DND-41 (cell line): ENCODE measurements at regions not wholly inside any gene's neighbourhood (a gene's known extent, or its start where the extent isn't known, plus 50 kb on each side); places are given as distances from the start of the nearest gene placed in this dataset.

ENCODE experiments used
- ATAC-seq: fragments of 200-7000 bp; cut with Tn5 transposase; 3 replicates; pipeline ENCODE4 v1.9.1; 2021; ENCODE audit warnings: low read depth; ENCODE audit not compliant: insufficient read depth
- DNase-seq: peaks from one replicate; pipeline ENCODE4 v3.0.0-alpha.2; 2020
- H2AFZ ChIP-seq: 2 replicates; pipeline ENCODE4 v1.6.0; 2012; ENCODE audit warnings: low read depth, low read length
- H3K27ac ChIP-seq: 2 replicates; pipeline ENCODE4 v1.5.1; 2012; ENCODE audit warnings: low read length, inconsistent platforms
- H3K27me3 ChIP-seq: fragments of 200-600 bp; sonication (generic); 2 replicates; pipeline ENCODE4 v1.6.0; 2012; ENCODE audit warnings: low read length, mild to moderate bottlenecking, inconsistent platforms; ENCODE audit not compliant: insufficient read depth, poor library complexity
- H3K36me3 ChIP-seq: 2 replicates; pipeline ENCODE4 v1.5.1; 2012; ENCODE audit warnings: low read length, inconsistent platforms; ENCODE audit not compliant: insufficient read depth
- H3K4me1 ChIP-seq: 2 replicates; pipeline ENCODE4 v1.5.1; 2012; ENCODE audit warnings: mild to moderate bottlenecking, low read length; ENCODE audit not compliant: insufficient read depth
- H3K4me2 ChIP-seq: 2 replicates; pipeline ENCODE4 v1.6.0; 2012; ENCODE audit warnings: mild to moderate bottlenecking, moderate library complexity, low read length, inconsistent platforms; ENCODE audit not compliant: insufficient read depth
- H3K4me3 ChIP-seq, 2 experiments: fragments of 200-600 bp in 1 of 2; shearing (Covaris generic) in 1 of 2; 2 replicates each; pipeline ENCODE4 v1.5.1; 2012 to 2016; ENCODE audit warnings: inconsistent platforms in 2 of 2, low read length in 2 of 2, mild to moderate bottlenecking in 2 of 2, low read depth in 1 of 2, moderate library complexity in 1 of 2
- H3K79me2 ChIP-seq: 2 replicates; pipeline ENCODE4 v1.6.0; 2012; ENCODE audit warnings: low read length, inconsistent platforms; ENCODE audit not compliant: insufficient read depth
- H3K9ac ChIP-seq: 2 replicates; pipeline ENCODE4 v1.6.0; 2012; ENCODE audit warnings: low read depth, mild to moderate bottlenecking, inconsistent platforms, low read length, moderate library complexity
- H3K9me3 ChIP-seq: 2 replicates; pipeline ENCODE4 v1.5.1; 2012; ENCODE audit warnings: low read length, moderate library complexity, mild to moderate bottlenecking, inconsistent platforms; ENCODE audit not compliant: insufficient read depth, severe bottlenecking
- H4K20me1 ChIP-seq: 2 replicates; pipeline ENCODE4 v1.6.0; 2012; ENCODE audit warnings: low read length; ENCODE audit not compliant: insufficient read depth
- EZH2 ChIP-seq: IDR thresholded peaks from 3 replicates; pipeline ENCODE4 v1.6.1; 2012; ENCODE audit warnings: borderline replicate concordance, low read depth, mild to moderate bottlenecking, moderate library complexity, low read length, inconsistent platforms; ENCODE audit not compliant: severe bottlenecking
- TF ChIP-seq, protein P1 (sequence below): IDR thresholded peaks from 2 replicates; pipeline ENCODE4 v1.5.1; 2012; ENCODE audit warnings: borderline replicate concordance, low read length, moderate library complexity, mild to moderate bottlenecking; ENCODE audit not compliant: poor library complexity, severe bottlenecking; ENCODE audit errors: extremely low read depth

DNA sequence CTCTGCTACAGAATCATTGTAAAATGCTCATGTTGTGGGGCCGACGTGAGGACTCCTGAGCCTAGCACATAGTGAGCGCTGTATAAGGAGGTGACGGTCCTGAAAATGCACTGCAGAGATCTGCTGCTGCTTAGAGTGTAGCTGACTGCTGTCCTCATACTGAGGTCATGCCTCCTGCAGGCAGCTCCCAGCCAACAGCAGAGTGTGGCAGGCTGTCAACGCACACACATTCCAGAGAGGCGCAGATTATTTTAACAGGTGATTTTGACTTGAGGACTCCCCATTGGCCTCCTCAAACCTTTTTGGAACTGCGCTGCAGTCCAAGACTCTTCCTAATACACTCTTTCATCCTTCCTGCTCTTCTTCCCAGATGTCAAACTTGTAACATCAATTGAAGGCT is 119.8 kb upstream of the KCNJ6 start:
- H3K9me3 ChIP-seq: no peaks in the 10 kb centered on the region
- peaks cover 6% of the 10 kb centered on the region for H3K27me3 ChIP-seq
- H4K20me1 ChIP-seq: no peaks in the 10 kb centered on the region
- H3K27ac ChIP-seq: no peak overlapping the region
- no peak overlapping the region for H2AFZ ChIP-seq
- H3K36me3 ChIP-seq: no peaks in the 10 kb centered on the region
- ATAC-seq (no peak), DNase-seq (no peak)
- H3K4me1 ChIP-seq: no peaks in the 10 kb centered on the region
- H3K79me2 ChIP-seq: no peaks in the 10 kb centered on the region
- no peak overlapping the region for H3K4me2 ChIP-seq
- TF ChIP-seq, protein P1, sequence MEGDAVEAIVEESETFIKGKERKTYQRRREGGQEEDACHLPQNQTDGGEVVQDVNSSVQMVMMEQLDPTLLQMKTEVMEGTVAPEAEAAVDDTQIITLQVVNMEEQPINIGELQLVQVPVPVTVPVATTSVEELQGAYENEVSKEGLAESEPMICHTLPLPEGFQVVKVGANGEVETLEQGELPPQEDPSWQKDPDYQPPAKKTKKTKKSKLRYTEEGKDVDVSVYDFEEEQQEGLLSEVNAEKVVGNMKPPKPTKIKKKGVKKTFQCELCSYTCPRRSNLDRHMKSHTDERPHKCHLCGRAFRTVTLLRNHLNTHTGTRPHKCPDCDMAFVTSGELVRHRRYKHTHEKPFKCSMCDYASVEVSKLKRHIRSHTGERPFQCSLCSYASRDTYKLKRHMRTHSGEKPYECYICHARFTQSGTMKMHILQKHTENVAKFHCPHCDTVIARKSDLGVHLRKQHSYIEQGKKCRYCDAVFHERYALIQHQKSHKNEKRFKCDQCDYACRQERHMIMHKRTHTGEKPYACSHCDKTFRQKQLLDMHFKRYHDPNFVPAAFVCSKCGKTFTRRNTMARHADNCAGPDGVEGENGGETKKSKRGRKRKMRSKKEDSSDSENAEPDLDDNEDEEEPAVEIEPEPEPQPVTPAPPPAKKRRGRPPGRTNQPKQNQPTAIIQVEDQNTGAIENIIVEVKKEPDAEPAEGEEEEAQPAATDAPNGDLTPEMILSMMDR: no peak
- no peak for TF ChIP-seq EZH2
- no peak overlapping the region for H3K4me3 ChIP-seq
- H3K9ac ChIP-seq: no peak overlapping the region

DNA sequence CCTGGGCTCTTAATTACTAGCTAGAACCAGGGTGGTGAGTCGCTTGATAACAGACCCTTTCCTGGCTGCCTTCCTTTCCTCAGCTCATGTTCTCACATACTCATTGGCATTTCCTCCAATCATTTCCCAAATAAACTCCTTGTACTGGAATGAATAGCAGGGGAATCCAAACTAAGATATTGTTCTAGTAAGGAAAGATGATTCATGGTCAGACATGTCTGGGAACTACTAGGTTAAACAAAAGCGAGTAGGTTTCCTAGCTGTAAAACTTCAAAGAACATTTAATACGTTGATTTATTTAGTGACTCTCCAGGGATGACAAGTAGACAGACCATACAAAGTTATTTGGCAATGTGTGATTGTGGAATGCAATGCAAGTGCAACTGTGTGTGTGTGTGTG is 121.2 kb upstream of the KCNJ6 start:
- Histone ChIP-seq H3K79me2 (no peaks in the 10 kb centered on the region), H3K9ac (no peak overlapping the region), H3K4me3 (no peak overlapping the region), H3K27me3 (peaks cover 6% of the 10 kb centered on the region), H2AFZ (no peak overlapping the region), H3K27ac (no peak overlapping the region), H3K36me3 (no peaks in the 10 kb centered on the region), H3K4me1 (no peaks in the 10 kb centered on the region), H3K9me3 (no peaks in the 10 kb centered on the region), H4K20me1 (no peaks in the 10 kb centered on the region), H3K4me2 (no peak overlapping the region)
- TF ChIP-seq, protein P1: no peak
- TF ChIP-seq EZH2: no peak
- ATAC-seq (no peak), DNase-seq (no peak)

DNA sequence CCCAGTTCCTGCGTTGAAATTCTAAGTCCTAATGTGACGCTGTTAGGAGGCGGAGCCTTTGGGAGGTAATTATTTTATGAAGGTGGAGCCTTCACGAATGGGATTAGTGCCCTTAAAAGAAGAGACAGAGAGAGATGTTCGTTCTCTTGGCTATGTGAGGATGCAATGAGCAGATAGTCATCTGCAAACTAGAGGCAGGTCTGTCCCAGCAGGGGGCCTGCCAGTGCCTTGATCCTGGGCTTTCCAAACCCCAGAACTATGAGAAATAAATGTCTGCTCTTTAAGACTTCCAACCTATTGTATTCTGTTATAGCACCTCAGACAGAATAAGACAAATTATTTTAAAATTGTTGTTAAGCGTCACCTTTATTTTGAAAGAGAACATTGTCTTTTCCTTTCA is 123.1 kb upstream of the KCNJ6 start:
- no peak for TF ChIP-seq EZH2
- TF ChIP-seq, protein P1: no peak

DNA sequence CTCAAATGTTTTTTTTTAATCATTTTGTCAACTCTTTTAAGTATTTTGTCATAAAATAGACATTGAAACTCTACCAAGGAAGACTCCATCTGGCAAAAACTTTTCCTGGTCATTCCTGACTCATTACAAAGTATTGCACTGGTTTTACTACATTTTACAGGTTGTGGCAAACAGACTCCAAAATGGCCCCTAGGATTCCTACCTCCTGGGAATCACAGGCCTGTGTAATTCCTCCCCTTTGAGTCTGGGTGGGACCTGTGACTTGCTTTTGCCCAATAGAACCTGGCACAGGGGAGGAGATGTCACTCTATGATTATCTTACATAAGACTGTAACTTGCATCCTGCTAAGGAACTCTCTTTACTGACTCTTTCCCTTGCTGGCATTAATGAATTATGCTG is 123.6 kb upstream of the KCNJ6 start:
- Histone ChIP-seq H4K20me1 (no peaks in the 10 kb centered on the region), H3K9ac (no peak overlapping the region), H3K27ac (no peak overlapping the region), H3K79me2 (no peaks in the 10 kb centered on the region), H3K27me3 (peaks cover 6% of the 10 kb centered on the region), H3K4me3 (no peak overlapping the region), H3K36me3 (no peaks in the 10 kb centered on the region), H2AFZ (no peak overlapping the region), H3K9me3 (no peaks in the 10 kb centered on the region), H3K4me2 (no peak overlapping the region), H3K4me1 (no peaks in the 10 kb centered on the region)
- no peak for ATAC-seq
- TF ChIP-seq EZH2: no peak
- TF ChIP-seq, protein P1: no peak
- no peak for DNase-seq

More for the DNA sequence above, 123.1 kb upstream of the KCNJ6 start:
- no peaks in the 10 kb centered on the region for H3K36me3 ChIP-seq
- H3K9me3 ChIP-seq: no peaks in the 10 kb centered on the region
- H3K4me1 ChIP-seq: no peaks in the 10 kb centered on the region
- H3K4me3 ChIP-seq: no peak overlapping the region
- no peak overlapping the region for H3K4me2 ChIP-seq
- ATAC-seq: no peak
- no peaks in the 10 kb centered on the region for H3K79me2 ChIP-seq
- H2AFZ ChIP-seq: no peak overlapping the region
- H3K27ac ChIP-seq: no peak overlapping the region
- H3K27me3 ChIP-seq: peaks cover 6% of the 10 kb centered on the region
- no peaks in the 10 kb centered on the region for H4K20me1 ChIP-seq
- no peak overlapping the region for H3K9ac ChIP-seq
- DNase-seq: no peak
